ENCODE measurements at regions not wholly inside any gene's neighbourhood (a gene's known extent, or its start where the extent isn't known, plus 50 kb on each side); places are given as distances from the start of the nearest gene placed in this dataset.

- TF ChIP-seq ZNF274 (IDR thresholded peaks at IDR 0.05; ENCODE audit: low read depth, low read length) (no peak), YY1 (IDR thresholded peaks at IDR 0.05; ENCODE audit: insufficient read depth, insufficient read length) (no peak), SUZ12 (IDR thresholded peaks at IDR 0.05; ENCODE audit: extremely low read depth, insufficient read depth, insufficient read length) (no peak)
Observed at GRCh38 chr9:108225149-108225800, 630.5 kb downstream of the ACTL7B start.

Data from NT2/D1 (cell line).